ENCODE measurements at regions not wholly inside any gene's neighbourhood (a gene's known extent, or its start where the extent isn't known, plus 50 kb on each side); places are given as distances from the start of the nearest gene placed in this dataset.

GRCh38 chr7:33710608-33711007, 194.7 kb upstream of the BMPER start:
- no peak for TF ChIP-seq REST (IDR thresholded peaks at IDR 0.05; ENCODE audit: insufficient read depth in 1 of 2, low read depth in 2 of 2, low read length in 2 of 2)
- TF ChIP-seq SIN3A (IDR thresholded peaks at IDR 0.05; ENCODE audit: borderline replicate concordance, insufficient read depth, low read length), result no peak
- no peak for TF ChIP-seq POLR2AphosphoS5 (IDR thresholded peaks at IDR 0.05; ENCODE audit: low read depth, low read length)
- no peak for TF ChIP-seq FOXP2 (optimal IDR thresholded peaks at IDR 0.05; ENCODE audit: borderline replicate concordance, extremely low read depth, extremely low read length, insufficient read depth)
- TF ChIP-seq TAF1 (IDR thresholded peaks at IDR 0.05; ENCODE audit: borderline replicate concordance, insufficient read depth, low read length), result no peak

All from PFSK-1 (cell line).